DLD1 (cell line): ENCODE measurements at regions not wholly inside any gene's neighbourhood (a gene's known extent, or its start where the extent isn't known, plus 50 kb on each side); places are given as distances from the start of the nearest gene placed in this dataset.

Experiments used
- in situ Hi-C: cut with HindIII; loops from 2 replicates; pipeline ENCODE4 v1.10.0; 2017; ENCODE audit warnings: low sequenced_read_pairs

DNA sequence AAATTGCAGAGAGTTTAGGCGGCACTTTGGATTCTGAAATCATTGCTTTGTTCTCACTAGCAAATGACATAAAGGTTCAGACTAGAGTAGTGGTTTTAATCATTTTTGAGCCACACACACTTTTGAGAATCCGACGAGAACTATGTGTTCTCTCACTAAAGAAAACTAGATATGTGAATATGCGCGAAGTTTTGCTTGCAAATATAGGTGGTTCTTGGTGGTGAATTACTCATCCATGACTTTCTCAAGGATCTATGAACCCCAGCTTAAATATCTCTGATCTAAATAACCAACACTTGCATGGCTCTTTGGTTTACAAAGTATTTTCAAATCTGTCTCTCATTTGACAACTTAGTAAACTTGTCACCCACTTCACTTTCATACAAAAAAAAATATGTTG, 54.8 kb downstream of the NOG start:
- in situ Hi-C loops: loop anchor here (10.0 kb wide), 2 partner anchors 66 to 94 kb away; no protein-coding TSS in a partner anchor

DNA sequence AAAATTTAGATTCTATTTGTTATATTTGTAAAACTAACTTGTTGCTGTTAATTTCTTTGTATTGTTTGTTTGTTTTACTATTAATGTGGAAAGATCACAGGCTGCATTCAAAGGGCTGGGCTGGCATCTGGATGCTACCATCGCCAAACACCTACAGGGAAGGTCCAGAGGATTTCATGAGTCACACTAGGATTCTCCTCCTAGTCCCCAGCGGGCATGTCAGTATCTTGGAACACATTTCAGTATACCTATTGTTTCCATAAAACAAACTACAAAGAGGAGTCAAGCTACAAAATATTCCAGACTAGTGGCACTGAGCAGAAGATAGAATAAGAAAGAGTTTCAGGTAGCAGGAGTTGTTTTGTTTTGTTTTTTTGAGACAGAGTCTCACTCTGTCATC, 55.3 kb downstream of the NOG start:
- in situ Hi-C loops: loop anchor here (10.0 kb wide), 2 partner anchors 66 to 94 kb away; no protein-coding TSS in a partner anchor

DNA sequence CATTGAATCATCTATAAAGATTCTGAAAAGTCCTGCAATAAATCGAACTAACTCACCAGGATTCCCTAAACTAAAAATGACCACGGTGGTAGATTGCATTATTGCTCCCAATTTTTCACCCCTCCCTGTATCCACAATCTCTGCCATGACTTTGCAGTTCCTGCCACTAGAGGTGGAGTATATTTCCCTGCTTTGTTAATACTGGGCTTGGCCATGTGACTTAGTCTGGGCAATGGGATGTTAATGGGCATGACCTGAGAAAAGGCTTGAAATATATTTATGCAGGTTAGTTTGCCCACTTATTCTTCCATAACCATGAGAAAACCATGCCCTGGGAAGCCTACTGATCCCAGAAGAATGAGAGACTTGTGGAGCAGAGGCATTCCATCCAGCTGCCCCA, 59.1 kb downstream of the NOG start:
- in situ Hi-C loops: no loop called here

DNA sequence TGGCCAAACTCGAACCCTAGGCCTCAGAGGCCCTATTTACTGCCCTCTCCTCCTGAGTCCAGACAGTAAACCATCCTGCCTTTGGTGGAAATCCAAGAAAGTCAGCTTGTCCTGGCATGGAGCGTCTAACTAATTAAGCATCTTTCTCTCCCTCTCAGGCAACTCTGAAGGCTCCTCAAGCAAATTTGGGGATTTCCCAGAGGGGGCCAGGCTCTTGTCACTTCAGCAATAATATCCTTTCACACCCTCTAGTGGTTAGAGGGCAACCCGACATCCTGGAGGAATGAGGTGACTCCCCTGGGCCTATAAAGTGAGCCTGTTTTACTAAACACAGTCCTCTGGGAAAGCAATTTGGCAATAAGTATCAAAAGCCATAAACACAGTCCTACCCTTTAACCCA, 60.4 kb downstream of the NOG start:
- in situ Hi-C loops: no loop called here

DNA sequence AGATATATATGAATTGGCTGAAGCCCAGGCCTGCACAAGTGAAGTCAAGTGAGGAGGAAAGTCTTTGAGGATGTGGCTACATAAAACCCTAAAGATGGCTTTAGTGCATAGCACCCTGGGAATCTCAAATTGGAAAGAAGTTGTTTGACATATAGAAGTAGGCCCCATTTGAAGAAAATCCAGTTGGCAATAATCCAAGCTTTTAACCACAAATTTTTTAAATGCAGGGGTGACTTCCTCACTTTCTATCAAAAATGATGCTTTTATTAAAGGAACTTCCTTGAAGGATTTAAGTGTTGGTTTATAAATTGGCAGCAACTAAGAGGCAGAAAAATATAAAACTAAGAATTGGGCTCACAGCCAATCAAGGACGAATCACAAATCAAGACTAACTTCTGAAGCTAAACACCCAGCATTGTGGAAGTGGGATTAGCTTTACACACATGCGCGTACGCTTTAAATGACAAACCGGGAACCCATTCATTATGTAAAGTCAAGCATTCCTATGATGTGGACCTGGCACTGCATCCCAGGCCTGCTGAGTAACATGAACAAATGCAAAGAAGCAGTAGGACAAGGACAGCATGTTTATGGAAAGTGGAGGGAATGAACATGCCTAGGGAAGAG, 63.3 kb downstream of the NOG start:
- in situ Hi-C loops: no loop called here

DNA sequence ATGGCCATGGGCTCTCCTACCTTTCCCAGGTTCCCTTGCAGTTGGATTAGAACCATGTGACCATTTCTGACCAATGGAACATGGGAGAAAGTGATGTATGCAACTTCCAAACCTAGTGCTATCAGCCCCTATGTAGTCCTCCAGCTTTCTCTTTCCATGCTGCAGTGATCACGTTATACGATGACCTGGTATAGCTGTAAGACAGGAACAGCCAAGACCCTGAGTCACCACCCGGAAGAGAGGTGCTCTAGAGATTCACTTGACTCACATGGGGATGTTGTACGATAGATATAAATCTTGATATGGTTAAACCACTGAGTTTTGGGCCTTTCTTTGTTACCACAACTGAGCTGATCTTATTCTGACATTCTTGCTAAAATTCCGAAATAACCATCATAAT, 65.1 kb downstream of the NOG start:
- in situ Hi-C loops: no loop called here

DNA sequence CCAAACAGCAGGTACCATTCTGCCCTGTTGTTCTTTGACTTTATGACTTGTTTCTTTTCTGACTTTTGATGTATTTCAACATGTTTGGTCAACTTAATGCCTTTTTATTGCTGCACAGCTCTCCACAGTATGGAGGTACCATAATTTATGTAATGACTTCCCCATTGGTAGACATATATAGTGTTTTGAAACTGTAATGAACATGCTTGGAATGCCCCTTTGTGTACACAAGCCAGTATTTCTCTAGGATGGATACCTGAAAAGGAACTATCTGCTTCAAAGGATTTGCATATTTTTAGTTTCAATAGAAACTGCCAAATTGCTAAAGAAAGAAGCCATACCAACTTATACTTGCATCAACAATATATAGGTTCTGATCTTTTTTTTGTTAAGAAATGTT, 66.1 kb downstream of the NOG start:
- in situ Hi-C loops: no loop called here

DNA sequence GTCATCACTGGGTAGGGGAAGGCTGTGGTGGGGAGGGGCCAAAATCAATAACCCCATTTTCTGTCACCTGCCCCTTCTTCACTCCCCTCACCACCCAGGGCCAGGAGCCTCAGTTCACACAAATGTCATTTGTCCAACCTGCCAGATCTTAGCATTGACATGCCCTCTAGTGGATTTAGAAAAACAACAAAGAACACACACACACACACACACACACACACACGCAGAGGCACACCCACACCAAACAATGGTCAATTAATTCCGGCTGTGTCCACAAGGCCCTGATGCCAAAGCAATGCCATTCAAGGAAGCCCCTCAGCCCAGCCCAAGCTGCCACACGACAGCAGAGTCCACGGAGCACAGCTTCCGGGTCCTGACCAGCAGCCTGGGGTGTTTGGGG, 68.4 kb downstream of the NOG start:
- in situ Hi-C loops: no loop called here

DNA sequence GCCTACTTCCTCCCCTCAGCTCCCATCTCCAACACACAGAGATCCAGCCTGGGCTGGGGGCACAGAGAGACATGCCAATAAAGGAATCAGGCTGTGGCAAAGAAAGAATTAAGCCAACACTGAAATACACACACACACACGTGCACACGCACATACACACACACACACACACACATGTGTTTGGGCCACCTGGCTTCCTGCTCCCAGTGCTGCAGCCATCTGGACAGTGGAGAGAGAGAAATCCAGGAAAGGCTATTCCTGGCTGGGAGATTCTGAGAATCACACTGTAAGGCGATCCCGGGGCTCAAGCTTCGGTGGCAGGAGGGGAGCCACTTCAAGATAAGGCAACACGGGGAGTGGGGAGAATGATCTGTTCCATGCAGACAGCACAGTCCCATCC, 72.4 kb downstream of the NOG start:
- in situ Hi-C loops: no loop called here

DNA sequence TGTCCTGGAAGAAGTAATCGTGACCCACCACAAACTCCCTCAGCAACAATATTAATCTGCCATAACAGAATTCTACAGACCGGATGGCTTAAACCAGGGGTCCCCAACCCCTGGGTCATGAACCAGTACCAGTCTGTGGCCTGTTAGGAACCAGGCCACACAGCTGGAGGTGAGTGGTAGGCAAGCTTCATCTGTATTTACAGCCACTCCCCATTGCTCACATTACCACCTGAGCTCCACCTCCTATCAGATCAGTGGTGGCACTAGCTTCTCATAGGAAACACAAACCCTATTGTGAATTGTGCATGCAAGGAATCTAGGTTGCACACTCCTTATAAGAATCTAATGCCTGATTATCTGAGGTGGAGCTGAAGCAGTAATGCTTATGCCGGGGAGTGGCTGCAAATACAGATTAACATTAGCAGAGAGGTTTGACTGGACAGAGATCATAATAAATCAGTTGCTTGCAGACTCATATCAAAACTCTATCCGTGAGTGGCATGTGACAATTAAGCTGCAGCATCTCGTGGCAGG, 74.5 kb downstream of the NOG start:
- in situ Hi-C loops: no loop called here

DNA sequence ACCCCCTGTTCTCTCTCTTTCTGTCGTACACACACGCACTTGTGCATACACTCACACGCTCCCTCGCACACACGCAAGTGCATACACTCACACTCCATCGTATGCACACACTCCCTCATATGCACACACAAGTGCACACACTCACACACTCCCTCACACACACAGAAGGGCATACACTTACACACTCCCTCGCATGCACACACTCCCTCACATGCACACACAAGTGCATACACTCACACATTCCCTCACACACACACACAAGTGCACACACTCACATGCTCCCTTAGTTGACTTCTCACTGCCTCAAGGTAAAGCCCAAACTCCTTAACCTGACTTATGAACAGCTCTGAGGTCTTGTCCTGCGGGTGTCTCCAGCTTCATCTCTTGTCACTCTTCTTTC, 78.7 kb downstream of the NOG start:
- in situ Hi-C loops: no loop called here

DNA sequence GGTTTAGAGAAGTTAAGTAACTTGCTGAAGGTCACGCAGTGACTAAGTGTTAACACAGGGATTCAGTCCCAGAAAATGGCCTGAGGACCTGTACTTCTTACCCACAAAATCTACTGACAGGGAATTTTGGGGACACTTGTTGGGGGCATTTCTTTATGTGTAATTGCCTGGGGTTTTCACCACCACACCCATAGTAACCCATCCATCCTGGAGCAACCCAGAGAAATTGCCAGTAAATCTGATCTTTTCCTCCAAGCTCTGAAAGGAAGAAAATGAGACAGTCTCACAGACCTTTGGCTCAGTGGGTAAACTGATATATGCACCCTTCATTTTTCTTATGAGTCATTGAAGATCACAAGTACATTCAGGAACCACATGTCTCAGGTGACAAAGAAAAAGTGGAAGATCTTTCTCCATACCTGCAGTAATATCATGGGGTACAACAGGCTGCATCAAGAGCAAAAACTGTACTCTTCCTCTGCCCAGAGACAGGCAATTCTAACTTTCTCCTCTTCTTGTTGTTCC, 81.0 kb downstream of the NOG start:
- in situ Hi-C loops: no loop called here

DNA sequence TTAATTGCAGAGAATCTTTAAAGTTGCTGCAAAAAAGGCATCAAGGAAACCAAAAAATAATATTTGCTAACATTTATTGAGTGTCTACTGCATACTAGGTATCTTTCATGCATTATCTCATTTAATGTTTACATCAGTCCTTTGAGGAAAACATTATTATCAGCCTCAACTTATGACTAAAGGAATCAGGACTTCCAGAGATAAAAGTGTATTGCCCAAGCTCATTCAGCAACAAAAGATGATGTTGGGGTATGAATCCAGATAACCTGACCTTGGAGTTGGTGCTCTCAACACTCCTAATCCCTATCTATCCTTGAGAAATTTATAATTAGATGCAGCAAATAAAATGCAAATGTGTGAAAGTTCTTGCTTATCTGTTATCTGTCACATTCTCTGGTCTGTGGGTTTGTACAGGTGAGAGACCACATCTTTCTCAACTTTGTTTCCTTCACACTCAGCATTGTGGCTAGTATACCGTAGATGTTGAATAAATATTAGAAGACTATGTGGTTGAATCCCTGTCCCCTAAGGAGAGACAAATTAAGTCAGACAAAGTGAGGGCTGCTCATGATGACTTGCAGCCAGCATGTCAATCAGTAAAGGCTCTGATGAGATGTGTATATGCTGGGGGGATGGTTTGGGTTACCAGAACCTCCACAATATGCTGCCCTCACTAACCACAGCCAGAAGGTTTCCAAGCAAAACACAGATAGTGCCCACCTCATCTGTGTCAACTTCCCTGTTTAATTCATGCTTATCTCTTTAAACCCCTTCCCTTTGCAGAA, 82.6 kb downstream of the NOG start:
- in situ Hi-C loops: no loop called here

DNA sequence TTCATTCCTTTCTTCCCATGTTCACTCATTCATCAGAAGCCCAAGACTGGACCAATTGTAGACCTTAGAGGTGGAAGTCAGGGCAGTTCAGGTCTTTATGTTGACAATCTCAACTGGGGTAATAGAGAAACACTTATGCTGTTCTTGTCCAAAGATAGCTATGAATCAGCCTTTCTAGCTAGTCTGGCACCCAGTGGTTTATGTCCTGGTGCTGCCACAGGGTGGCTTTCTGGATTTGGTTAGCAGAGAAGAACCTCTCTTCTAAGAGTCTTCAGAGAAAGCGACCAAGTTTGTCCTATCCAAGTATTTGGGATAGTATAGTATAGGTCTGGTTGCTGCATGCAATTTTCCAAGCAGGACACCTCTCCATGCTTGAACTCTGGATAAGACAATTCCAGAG, 83.3 kb downstream of the NOG start:
- in situ Hi-C loops: no loop called here

DNA sequence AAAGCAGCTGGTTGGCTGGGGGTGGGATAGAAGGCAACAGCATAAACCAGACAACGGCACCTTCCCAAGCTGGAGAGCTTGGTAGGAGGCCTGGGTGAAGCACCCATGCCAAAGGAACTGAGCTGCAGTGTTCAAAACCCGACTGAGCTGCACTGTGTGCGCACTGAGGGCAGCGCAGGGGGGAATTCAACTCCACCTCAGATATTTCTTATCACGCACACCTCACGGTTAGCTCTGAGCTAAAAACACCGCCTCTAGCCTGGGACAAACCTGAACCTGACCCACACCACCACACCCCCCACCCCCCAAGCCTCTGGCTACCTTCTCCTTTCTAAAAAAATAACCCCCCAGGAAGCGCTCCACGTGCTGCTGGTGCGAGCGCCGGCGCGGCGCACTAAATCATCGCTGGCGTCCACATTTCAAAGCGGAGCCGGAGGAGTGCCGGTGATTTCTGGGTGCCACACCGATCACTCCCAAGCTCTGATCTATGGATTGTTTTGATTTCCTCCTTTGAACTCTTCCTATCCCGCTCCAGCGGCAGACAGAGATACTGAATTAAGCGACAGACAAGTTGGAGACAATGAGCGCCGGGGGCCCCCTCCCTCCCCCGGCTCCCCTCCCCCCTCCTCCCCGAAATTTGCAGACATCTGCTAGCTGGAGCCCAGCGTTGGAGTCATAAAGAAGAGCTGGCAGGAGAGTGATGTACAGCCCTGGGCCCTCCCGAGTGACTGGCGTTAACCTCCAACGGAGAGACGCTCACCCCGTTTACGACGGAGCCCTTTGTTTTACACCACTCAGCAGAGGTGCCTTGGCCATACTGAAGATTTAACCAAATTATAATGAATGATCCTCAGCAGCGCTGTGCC, 85.0 kb downstream of the NOG start:
- in situ Hi-C loops: no loop called here

DNA sequence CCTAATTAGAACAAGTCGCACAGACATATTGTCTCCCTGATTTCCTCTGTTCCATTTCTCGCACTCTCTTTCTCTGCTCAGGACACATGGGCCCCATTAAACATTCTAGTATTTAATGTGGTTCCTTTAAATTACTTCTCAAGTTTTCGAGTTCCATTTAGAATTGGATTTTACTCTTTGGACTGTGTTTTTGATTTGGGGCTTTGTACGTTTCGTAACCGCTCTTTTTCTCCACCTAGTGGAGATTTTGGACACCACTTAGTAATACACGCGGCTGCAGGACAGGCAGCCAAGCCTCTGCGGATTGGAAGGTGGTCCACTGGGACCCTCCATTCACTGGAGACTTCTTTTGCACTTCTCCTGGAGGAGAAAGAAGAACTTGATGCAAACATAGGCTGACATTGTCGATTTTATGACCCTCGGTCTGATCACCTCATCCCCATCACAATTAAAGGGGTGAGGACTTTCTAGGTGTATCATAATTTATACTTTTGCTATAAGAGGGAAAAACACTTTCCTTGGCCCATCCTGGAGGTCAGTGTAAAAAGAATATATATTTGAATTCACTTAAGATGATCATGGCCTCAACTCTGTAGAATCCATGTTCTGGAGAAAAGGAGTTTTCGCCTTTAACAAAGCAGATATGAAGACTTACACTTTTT, 85.7 kb downstream of the NOG start:
- in situ Hi-C loops: no loop called here

DNA sequence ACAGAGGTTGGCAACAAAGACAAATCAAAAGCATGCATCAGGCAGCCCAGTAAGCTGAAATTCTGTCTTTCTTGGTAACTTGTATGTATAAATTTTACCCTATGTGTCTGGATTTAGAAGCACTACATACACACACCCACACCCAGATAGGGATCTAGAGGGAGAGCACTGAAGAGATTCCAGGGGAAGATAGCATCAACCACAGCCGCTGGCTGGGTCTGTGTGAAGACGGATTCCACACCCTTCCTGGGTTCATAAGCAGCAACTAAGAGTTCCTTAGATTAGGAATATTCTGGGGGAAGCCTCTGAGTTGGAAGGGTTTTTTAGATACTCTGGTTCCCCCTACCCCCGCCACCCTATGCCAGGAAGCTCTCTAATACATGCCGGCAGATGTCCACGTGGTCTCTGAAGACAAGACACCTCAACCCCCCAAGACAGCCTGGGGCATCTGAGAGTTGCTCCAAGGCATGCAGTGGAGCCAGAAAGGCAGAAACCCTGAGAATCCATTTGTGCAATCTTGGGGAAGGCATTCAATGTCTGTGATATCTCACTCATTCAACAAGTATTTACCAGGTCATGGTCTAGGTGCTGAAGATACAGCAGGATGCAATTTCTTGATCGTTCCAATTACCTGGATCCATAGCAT, 86.4 kb downstream of the NOG start:
- in situ Hi-C loops: no loop called here

DNA sequence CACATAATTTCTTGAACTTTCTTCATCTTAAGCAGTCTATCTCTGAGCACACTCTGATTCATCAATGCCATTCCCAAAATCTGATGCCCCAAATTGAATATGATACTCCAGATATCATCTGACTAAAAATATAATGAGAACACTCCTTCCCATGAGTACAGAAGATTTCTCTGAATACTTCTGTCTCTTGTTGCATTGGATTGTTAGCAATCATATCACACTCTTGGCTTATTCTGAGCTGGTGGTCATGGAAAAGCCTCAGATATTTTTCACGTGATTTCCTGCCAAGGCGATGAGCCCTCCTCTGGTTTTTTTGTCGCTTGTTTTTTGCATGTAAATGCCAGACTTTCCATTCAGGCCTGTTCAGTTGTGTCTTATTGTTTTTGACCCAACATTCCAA, 87.2 kb downstream of the NOG start:
- in situ Hi-C loops: no loop called here

DNA sequence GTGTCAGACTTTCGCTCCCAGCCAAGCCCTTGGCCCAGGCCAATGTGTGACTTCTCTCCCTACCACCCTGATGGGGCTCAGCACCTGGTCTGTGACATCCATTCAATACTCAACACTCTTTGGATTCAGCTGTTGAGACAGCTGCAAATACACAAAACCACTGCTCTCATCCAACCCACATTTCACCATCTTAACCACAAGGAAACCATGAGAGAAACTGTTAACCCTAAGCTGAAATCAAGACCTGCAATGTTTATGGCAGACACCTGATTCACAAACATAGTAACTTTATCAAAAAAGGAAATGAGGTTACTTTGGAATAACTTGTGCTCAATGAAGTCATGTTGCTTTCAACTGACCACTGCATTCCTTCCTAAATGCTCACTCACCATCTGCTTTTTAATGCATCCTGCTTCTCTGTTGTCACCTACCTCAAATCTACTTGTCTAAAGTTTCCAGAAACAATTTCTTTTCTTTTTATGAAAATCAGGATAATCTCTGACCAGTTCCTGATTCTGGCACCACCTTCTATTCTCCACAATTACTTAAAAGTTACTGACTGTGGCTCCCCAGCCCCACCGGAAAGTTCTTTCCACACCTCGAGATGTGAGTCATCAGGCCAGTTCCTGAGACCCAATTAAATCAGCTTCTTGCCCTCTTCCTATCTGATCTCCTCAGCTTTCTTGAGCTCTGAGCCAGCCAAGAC, 88.2 kb downstream of the NOG start:
- in situ Hi-C loops: no loop called here

DNA sequence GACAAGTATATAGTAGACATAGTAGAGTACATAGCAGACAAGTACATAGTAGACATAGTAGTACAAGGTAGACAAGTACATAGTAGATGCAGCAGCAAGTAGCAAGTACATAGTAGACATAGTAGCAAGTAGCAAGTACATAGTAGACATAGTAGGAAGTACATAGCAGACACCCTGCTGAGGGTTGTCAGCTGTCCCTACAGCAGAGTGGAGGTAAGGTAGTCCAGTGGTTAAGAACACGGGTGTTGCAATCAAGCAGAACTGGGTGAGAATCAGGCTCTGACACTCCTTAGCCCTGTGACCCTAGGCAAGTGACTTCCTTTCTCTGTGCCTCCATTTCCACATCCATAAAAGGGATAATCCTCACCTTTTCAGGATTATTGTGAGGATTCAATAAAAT, 94.7 kb downstream of the NOG start:
- in situ Hi-C loops: no loop called here
